HUES64 (cell line): ENCODE measurements at regions not wholly inside any gene's neighbourhood (a gene's known extent, or its start where the extent isn't known, plus 50 kb on each side); places are given as distances from the start of the nearest gene placed in this dataset.
A peak's percentile ranks its signal among the peaks of the same experiment; 100 is the strongest.

Source experiments
- H3K27ac ChIP-seq: 2 replicates; pipeline ENCODE4 v1.7.0; 2013; ENCODE audit warnings: low read depth, low read length, inconsistent platforms
- H3K27me3 ChIP-seq: 2 replicates; pipeline ENCODE4 v1.6.1; 2013; ENCODE audit warnings: mild to moderate bottlenecking, low read length; ENCODE audit not compliant: insufficient read depth
- H3K36me3 ChIP-seq: 2 replicates; pipeline ENCODE4 v1.6.1; 2013; ENCODE audit warnings: mild to moderate bottlenecking, low read length; ENCODE audit not compliant: insufficient read depth
- H3K4me1 ChIP-seq: 2 replicates; pipeline ENCODE4 v1.6.1; 2013; ENCODE audit warnings: mild to moderate bottlenecking, low read length, moderate library complexity; ENCODE audit not compliant: insufficient read depth
- H3K4me3 ChIP-seq: 2 replicates; pipeline ENCODE4 v1.5.1; 2013; ENCODE audit warnings: mild to moderate bottlenecking, low read length, moderate library complexity
- H3K9ac ChIP-seq: 2 replicates; pipeline ENCODE4 v1.6.1; 2013; ENCODE audit warnings: mild to moderate bottlenecking, low read depth, low read length
- H3K9me3 ChIP-seq: 2 replicates; pipeline ENCODE4 v1.6.1; 2013; ENCODE audit warnings: low read depth, low read length; ENCODE audit not compliant: insufficient read depth
- WGBS: fragments of 150-250, 120-280 bp; methylation state at CpG from one replicate; pipeline ENCODE4 v1.1.7; 2013; ENCODE audit warnings: missing lambda C conversion rate; 5-methylcytosine and 5-hydroxymethylcytosine counted together

- H3K36me3 ChIP-seq: no peaks in the 10 kb centered on the region
- no peak overlapping the region for H3K4me3 ChIP-seq
- no peak overlapping the region for H3K27ac ChIP-seq
- H3K27me3 ChIP-seq: no peaks in the 10 kb centered on the region
- no peaks in the 10 kb centered on the region for H3K9me3 ChIP-seq
- no peak overlapping the region for H3K9ac ChIP-seq
- H3K4me1 ChIP-seq: peaks cover 18% of the 10 kb centered on the region
Measured at GRCh38 chr18:31213641-31214040, 51.0 kb upstream of the DSC1 start.

GRCh38 chr18:31217038-31217849 is 54.6 kb upstream of the DSC1 start:
- H3K27me3 ChIP-seq: no peaks in the 10 kb centered on the region
- no peak overlapping the region for H3K9ac ChIP-seq
- H3K4me3 ChIP-seq: no peak overlapping the region
- H3K36me3 ChIP-seq: no peaks in the 10 kb centered on the region
- 87% methylated on average over 12 of the region's 12 CpGs for WGBS
- no peaks in the 10 kb centered on the region for H3K9me3 ChIP-seq
- peaks cover 10% of the 10 kb centered on the region; the same call in 1 of the 2 replicates for H3K4me1 ChIP-seq
- H3K27ac ChIP-seq: no peak overlapping the region

GRCh38 chr18:31218671-31219383 is 56.2 kb upstream of the DSC1 start:
- H3K4me3 ChIP-seq: no peak overlapping the region
- H3K4me1 ChIP-seq: peaks cover 10% of the 10 kb centered on the region; the same call in 1 of the 2 replicates
- no peaks in the 10 kb centered on the region for H3K9me3 ChIP-seq
- whole genome bisulfite sequencing: 94% methylated on average over 2 of the region's 4 CpGs
- no peaks in the 10 kb centered on the region for H3K27me3 ChIP-seq
- H3K36me3 ChIP-seq: no peaks in the 10 kb centered on the region
- H3K9ac ChIP-seq: no peak overlapping the region
- no peak overlapping the region for H3K27ac ChIP-seq

- no peaks in the 10 kb centered on the region for H3K27me3 ChIP-seq
- 100% methylated on average over 1 of the region's 2 CpGs for WGBS
- no peak overlapping the region for H3K9ac ChIP-seq
- no peak overlapping the region for H3K4me3 ChIP-seq
- H3K36me3 ChIP-seq: no peaks in the 10 kb centered on the region
- peaks cover 10% of the 10 kb centered on the region; the same call in 1 of the 2 replicates for H3K4me1 ChIP-seq
- no peak overlapping the region for H3K27ac ChIP-seq
- no peaks in the 10 kb centered on the region for H3K9me3 ChIP-seq
Measured at GRCh38 chr18:31219395-31219794, 56.7 kb upstream of the DSC1 start.

GRCh38 chr18:31223371-31223770 is 60.7 kb upstream of the DSC1 start:
- Histone ChIP-seq H3K36me3 (no peaks in the 10 kb centered on the region), H3K27me3 (no peaks in the 10 kb centered on the region), H3K9me3 (no peaks in the 10 kb centered on the region), H3K4me3 (no peak overlapping the region), H3K4me1 (peaks cover 12% of the 10 kb centered on the region), H3K27ac (no peak overlapping the region), H3K9ac (no peak overlapping the region)
- WGBS: 89% methylated on average over 6 of the region's 6 CpGs

GRCh38 chr18:31225668-31226067 is 63.0 kb upstream of the DSC1 start:
- Histone ChIP-seq H3K27me3 (no peaks in the 10 kb centered on the region), H3K36me3 (no peaks in the 10 kb centered on the region), H3K4me3 (no peak overlapping the region), H3K9me3 (no peaks in the 10 kb centered on the region), H3K27ac (peak overlapping the region; percentile 78), H3K4me1 (peaks cover 12% of the 10 kb centered on the region), H3K9ac (peak overlapping the region; percentile 17; the same call in 1 of the 2 replicates)
- 38% methylated on average over 5 of the region's 5 CpGs for WGBS

GRCh38 chr18:31227497-31228229 is 65.0 kb upstream of the DSC1 start:
- no peaks in the 10 kb centered on the region for H3K27me3 ChIP-seq
- H3K4me1 ChIP-seq: peaks cover 12% of the 10 kb centered on the region
- H3K9ac ChIP-seq: no peak overlapping the region
- H3K4me3 ChIP-seq: no peak overlapping the region
- H3K27ac ChIP-seq: no peak overlapping the region
- H3K36me3 ChIP-seq: no peaks in the 10 kb centered on the region
- H3K9me3 ChIP-seq: no peaks in the 10 kb centered on the region
- WGBS: 100% methylated on average over 1 of the region's 1 CpG

- no peaks in the 10 kb centered on the region for H3K9me3 ChIP-seq
- H3K27ac ChIP-seq: no peak overlapping the region
- no peak overlapping the region for H3K9ac ChIP-seq
- no peak overlapping the region for H3K4me3 ChIP-seq
- WGBS: 90% methylated on average over 1 of the region's 2 CpGs
- peaks cover 16% of the 10 kb centered on the region for H3K4me1 ChIP-seq
- H3K27me3 ChIP-seq: no peaks in the 10 kb centered on the region
- H3K36me3 ChIP-seq: no peaks in the 10 kb centered on the region
Measured at GRCh38 chr18:31229829-31230228, 67.2 kb upstream of the DSC1 start.

- H3K9me3 ChIP-seq: no peaks in the 10 kb centered on the region
- 5% methylated on average over 2 of the region's 3 CpGs for WGBS
- H3K4me3 ChIP-seq: no peak overlapping the region
- no peaks in the 10 kb centered on the region for H3K36me3 ChIP-seq
- no peak overlapping the region for H3K9ac ChIP-seq
- H3K4me1 ChIP-seq: peaks cover 11% of the 10 kb centered on the region
- H3K27ac ChIP-seq: no peak overlapping the region
- no peaks in the 10 kb centered on the region for H3K27me3 ChIP-seq
Measured at GRCh38 chr18:31230495-31230894, 67.8 kb upstream of the DSC1 start.

GRCh38 chr18:31232013-31232412 is 69.4 kb upstream of the DSC1 start:
- Histone ChIP-seq H3K27ac (no peak overlapping the region), H3K4me1 (peaks cover 3% of the 10 kb centered on the region; the same call in 1 of the 2 replicates), H3K36me3 (no peaks in the 10 kb centered on the region), H3K4me3 (no peak overlapping the region), H3K9me3 (no peaks in the 10 kb centered on the region), H3K9ac (no peak overlapping the region), H3K27me3 (no peaks in the 10 kb centered on the region)
- 88% methylated on average over 3 of the region's 5 CpGs for WGBS
